ENCODE measurements at regions not wholly inside any gene's neighbourhood (a gene's known extent, or its start where the extent isn't known, plus 50 kb on each side); places are given as distances from the start of the nearest gene placed in this dataset.

DNA sequence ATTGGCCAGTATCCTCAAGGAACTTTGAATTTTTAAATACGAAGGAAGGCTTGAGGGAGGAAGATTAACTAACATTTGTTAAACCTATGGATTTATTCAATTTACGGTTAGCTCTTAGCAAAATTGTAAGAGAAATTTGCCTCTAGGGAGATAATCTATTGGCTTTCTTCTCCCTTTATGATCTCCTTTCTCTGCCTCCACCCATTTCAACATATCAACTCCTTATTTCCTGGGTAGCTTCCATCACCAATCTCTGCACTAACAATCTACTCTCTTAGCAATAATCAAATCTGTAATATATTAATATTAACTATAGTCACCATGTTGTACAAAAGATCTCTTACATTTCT, 233.9 kb upstream of the CSNK1A1L start:
- no peak overlapping the region for H3K4me3 ChIP-seq (ENCODE audit: low read length)
- no peak for DNase-seq (ENCODE audit: low read depth)
- TF ChIP-seq, protein P1, sequence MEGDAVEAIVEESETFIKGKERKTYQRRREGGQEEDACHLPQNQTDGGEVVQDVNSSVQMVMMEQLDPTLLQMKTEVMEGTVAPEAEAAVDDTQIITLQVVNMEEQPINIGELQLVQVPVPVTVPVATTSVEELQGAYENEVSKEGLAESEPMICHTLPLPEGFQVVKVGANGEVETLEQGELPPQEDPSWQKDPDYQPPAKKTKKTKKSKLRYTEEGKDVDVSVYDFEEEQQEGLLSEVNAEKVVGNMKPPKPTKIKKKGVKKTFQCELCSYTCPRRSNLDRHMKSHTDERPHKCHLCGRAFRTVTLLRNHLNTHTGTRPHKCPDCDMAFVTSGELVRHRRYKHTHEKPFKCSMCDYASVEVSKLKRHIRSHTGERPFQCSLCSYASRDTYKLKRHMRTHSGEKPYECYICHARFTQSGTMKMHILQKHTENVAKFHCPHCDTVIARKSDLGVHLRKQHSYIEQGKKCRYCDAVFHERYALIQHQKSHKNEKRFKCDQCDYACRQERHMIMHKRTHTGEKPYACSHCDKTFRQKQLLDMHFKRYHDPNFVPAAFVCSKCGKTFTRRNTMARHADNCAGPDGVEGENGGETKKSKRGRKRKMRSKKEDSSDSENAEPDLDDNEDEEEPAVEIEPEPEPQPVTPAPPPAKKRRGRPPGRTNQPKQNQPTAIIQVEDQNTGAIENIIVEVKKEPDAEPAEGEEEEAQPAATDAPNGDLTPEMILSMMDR (IDR thresholded peaks at IDR 0.05; ENCODE audit: insufficient read depth, low read depth, low read length, missing control alignments), result no peak

DNA sequence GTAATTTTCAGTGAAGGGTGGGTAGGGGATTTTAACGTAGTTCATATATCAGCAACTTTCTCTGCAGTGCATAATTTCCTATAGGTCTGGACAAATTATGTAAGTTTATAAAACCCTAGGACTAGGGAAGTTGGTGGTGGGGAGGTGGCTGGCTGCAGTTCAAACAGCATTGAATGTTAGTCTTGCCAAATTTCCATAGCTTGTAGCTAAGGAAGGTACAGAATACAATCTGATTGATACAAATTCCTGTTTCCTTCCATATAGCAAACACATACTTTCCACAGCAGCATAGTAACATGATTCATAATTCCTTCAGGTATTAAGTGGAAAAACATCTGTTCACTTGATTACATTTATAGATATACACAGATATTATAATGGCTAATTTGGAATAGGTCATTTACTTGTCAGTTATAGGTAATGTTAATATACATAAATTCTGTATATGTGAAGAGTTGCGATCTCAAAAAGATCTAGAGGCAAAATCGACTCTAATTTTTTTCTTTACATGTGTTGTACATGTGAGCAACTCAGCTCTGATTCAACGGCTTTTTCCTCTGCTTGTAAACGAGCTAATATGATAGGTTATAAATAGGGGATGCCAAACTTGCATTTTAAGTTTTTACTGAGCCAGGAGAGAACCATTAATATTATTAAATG, 233.4 kb upstream of the CSNK1A1L start:
- no peak overlapping the region for H3K4me3 ChIP-seq (ENCODE audit: low read length)
- DNase-seq (ENCODE audit: low read depth), result no peak
- TF ChIP-seq, protein P1 (IDR thresholded peaks at IDR 0.05; ENCODE audit: insufficient read depth, low read depth, low read length, missing control alignments), result no peak

DNA sequence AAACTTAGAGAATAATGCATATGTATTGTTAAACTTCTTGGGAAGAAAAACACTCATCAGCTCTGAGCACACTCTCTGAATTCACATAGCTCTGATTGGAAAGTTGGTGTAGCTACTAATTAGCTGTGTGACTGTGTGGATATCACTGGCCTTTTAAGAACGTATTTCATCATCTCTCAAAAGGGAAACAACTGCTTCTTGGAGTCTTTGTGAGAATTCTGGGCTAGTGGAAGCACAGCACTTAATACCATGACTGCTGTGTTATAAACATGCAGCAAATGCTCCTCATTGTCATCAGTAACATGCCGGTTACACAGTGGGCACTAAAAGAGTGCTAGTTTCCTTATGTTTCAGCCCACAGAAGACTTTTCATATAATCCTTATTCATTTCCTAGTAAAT, 220.9 kb upstream of the CSNK1A1L start:
- no peak overlapping the region for H3K4me3 ChIP-seq (ENCODE audit: low read length)
- TF ChIP-seq, protein P1 (IDR thresholded peaks at IDR 0.05; ENCODE audit: insufficient read depth, low read depth, low read length, missing control alignments), result no peak
- DNase-seq (ENCODE audit: low read depth), result no peak

DNA sequence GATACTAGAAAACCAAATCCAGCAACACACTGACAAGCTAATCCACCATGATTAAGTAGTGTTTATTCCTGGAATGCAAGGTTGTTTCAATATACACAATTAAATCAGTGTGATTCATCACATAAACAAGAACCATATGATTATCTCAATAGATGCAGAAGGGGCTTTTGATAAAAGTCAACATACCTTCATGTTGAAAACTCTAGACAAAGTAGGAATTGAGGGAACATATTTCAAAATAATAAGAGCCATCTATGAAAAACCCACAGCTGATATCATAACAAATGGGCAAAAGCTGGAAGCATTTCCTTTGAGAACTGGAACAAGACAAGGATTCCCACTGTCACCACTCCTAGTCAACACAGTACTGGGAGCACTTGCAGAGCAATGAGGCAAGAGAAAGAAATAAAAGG, 213.6 kb upstream of the CSNK1A1L start:
- TF ChIP-seq, protein P1 (IDR thresholded peaks at IDR 0.05; ENCODE audit: insufficient read depth, low read depth, low read length, missing control alignments), result no peak
- H3K4me3 ChIP-seq (ENCODE audit: low read length), result no peak overlapping the region
- DNase-seq (ENCODE audit: low read depth), result no peak

DNA sequence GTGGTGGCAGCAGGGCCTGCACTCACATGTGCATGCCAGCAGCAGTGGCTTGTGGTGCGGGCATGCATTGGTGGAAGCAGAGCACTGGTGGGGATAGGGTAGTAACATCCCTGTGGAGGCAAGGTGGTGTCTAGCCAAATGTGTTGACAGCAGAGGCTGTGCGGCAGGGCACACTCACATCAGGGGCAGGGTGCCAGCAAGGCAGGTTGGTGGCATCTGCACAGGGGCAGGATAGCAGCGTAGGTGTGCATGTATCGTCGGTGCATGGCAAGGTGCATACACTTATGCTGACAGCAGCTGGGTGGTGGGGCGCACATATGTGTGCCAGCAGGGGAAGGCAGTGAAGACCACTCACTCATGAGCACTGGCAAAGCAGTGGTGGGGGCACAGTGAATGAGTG, 211.5 kb upstream of the CSNK1A1L start:
- TF ChIP-seq, protein P1 (IDR thresholded peaks at IDR 0.05; ENCODE audit: insufficient read depth, low read depth, low read length, missing control alignments), result no peak
- no peak for DNase-seq (ENCODE audit: low read depth)
- H3K4me3 ChIP-seq (ENCODE audit: low read length), result no peak overlapping the region

DNA sequence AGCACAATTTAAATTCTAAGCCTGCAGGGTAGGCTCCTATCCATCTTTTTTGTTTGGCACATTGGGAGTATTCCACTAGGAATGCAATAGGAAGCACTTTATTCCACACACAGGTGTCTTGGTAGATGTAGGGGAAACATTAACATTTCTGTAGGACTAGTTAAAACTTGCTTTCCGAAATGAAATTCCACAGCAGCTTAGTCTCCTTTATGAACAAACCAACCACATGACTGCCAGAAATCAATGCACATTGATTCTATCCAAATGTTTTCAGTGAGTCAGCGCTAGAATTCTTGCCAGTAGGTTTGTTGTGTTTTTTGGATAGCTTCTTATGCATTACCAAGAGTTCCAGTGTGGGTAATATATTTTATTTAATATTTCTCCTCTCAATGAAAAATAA, 207.9 kb upstream of the CSNK1A1L start:
- no peak overlapping the region for H3K4me3 ChIP-seq (ENCODE audit: low read length)
- peak; percentile 95 for DNase-seq (ENCODE audit: low read depth)
- TF ChIP-seq, protein P1 (IDR thresholded peaks at IDR 0.05; ENCODE audit: insufficient read depth, low read depth, low read length, missing control alignments), result no peak

Data from epithelial cell of esophagus (primary cell).